ENCODE measurements at regions not wholly inside any gene's neighbourhood (a gene's known extent, or its start where the extent isn't known, plus 50 kb on each side); places are given as distances from the start of the nearest gene placed in this dataset.
"Not testable (repeated sequence)": the region's sequence is repeated elsewhere in the genome, so short reads cannot be mapped to it uniquely, and the experiment has no call there.

DNA sequence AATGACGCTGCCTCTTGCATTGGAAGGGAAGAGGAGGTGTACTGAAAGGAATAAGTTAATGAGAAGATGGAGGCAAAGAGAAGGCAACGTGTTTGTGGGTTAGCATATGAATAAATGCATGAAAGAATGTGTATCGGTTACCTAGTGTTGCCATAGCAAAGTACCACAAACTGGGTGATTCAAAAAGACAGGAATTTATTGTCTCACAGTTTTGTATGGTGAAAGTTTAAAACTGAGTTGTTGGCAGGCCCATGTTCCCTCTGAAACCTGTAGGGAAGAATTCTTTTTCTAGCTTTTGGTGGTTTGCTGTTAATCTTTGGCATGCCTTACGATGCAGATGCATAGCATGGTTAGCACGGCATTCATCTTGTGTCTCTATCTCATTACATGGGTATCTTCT is 729.9 kb downstream of the MECOM start:
- Histone ChIP-seq H3K27me3 (ENCODE audit: control insufficient read depth in 1 of 2, insufficient read depth in 2 of 2, low read length in 2 of 2) (no peaks in the 10 kb centered on the region; a peak in 1 of 5 replicates), H3K4me2 (ENCODE audit: low read depth, low read length) (no peak overlapping the region), H3K36me3 (replicated peaks in 1 of 2; ENCODE audit: control insufficient read depth in 1 of 2, insufficient read depth in 2 of 2, low read length in 2 of 2) (no peaks in the 10 kb centered on the region), H3K4me3 (replicated peaks in 1 of 3; ENCODE audit: insufficient read depth in 1 of 3, low read depth in 2 of 3, low read length in 3 of 3) (no peak overlapping the region), H3K27ac (ENCODE audit: extremely low read length, insufficient read depth, low read length) (no peak overlapping the region), H4K20me1 (ENCODE audit: insufficient read depth, low read length) (no peaks in the 10 kb centered on the region), H3K4me1 (ENCODE audit: insufficient read depth, low read length) (no peaks in the 10 kb centered on the region), H3K9me3 (ENCODE audit: low read length) (no peaks in the 10 kb centered on the region), H3K79me2 (ENCODE audit: insufficient read depth, low read length) (no peaks in the 10 kb centered on the region), H3K9ac (ENCODE audit: insufficient read depth, low read depth, low read length) (no peak overlapping the region), H2AFZ (ENCODE audit: low read length) (no peak overlapping the region)
- 4% methylated on average over 5 of the region's 5 CpGs for WGBS (ENCODE audit: low lambda C conversion rate)
- ATAC-seq = no peak
- FAIRE-seq = no peak
- intact Hi-C loops (cut with micrococcal nuclease; ENCODE audit: unreplicated experiment) = no loop called here
- CTCF ChIA-PET (ENCODE audit: low intra/inter-chr PET ratio, low total read pairs) = no interaction called here
- in situ Hi-C loops (cut with HindIII; ENCODE audit: extremely low pct_ligation_motif_present, low pct_unique_long_range_greater_than_20kb) = no loop called here
- TF ChIP-seq SP4 (CRISPR knock-in tag; IDR thresholded peaks at IDR 0.05) (no peak), CCDC6 (CRISPR knock-in tag; IDR thresholded peaks at IDR 0.05) (no peak), CREBL2 (CRISPR knock-in tag; IDR thresholded peaks at IDR 0.05; ENCODE audit: borderline replicate concordance) (no peak), CREB1 (IDR thresholded peaks at IDR 0.05) (no peak), CREB1 (CRISPR knock-in tag; IDR thresholded peaks at IDR 0.05) (no peak), ZSCAN20 (CRISPR knock-in tag; IDR thresholded peaks at IDR 0.05; ENCODE audit: borderline replicate concordance) (no peak), ZNF577 (CRISPR knock-in tag; IDR thresholded peaks at IDR 0.05; ENCODE audit: borderline replicate concordance, low read depth) (no peak), GMEB1 (CRISPR knock-in tag; IDR thresholded peaks at IDR 0.05; ENCODE audit: borderline replicate concordance) (no peak)
- TF ChIP-seq, protein P1, sequence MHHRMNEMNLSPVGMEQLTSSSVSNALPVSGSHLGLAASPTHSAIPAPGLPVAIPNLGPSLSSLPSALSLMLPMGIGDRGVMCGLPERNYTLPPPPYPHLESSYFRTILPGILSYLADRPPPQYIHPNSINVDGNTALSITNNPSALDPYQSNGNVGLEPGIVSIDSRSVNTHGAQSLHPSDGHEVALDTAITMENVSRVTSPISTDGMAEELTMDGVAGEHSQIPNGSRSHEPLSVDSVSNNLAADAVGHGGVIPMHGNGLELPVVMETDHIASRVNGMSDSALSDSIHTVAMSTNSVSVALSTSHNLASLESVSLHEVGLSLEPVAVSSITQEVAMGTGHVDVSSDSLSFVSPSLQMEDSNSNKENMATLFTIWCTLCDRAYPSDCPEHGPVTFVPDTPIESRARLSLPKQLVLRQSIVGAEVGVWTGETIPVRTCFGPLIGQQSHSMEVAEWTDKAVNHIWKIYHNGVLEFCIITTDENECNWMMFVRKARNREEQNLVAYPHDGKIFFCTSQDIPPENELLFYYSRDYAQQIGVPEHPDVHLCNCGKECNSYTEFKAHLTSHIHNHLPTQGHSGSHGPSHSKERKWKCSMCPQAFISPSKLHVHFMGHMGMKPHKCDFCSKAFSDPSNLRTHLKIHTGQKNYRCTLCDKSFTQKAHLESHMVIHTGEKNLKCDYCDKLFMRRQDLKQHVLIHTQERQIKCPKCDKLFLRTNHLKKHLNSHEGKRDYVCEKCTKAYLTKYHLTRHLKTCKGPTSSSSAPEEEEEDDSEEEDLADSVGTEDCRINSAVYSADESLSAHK (CRISPR knock-in tag; IDR thresholded peaks at IDR 0.05; ENCODE audit: borderline replicate concordance) = no peak
- TF ChIP-seq, protein P2, sequence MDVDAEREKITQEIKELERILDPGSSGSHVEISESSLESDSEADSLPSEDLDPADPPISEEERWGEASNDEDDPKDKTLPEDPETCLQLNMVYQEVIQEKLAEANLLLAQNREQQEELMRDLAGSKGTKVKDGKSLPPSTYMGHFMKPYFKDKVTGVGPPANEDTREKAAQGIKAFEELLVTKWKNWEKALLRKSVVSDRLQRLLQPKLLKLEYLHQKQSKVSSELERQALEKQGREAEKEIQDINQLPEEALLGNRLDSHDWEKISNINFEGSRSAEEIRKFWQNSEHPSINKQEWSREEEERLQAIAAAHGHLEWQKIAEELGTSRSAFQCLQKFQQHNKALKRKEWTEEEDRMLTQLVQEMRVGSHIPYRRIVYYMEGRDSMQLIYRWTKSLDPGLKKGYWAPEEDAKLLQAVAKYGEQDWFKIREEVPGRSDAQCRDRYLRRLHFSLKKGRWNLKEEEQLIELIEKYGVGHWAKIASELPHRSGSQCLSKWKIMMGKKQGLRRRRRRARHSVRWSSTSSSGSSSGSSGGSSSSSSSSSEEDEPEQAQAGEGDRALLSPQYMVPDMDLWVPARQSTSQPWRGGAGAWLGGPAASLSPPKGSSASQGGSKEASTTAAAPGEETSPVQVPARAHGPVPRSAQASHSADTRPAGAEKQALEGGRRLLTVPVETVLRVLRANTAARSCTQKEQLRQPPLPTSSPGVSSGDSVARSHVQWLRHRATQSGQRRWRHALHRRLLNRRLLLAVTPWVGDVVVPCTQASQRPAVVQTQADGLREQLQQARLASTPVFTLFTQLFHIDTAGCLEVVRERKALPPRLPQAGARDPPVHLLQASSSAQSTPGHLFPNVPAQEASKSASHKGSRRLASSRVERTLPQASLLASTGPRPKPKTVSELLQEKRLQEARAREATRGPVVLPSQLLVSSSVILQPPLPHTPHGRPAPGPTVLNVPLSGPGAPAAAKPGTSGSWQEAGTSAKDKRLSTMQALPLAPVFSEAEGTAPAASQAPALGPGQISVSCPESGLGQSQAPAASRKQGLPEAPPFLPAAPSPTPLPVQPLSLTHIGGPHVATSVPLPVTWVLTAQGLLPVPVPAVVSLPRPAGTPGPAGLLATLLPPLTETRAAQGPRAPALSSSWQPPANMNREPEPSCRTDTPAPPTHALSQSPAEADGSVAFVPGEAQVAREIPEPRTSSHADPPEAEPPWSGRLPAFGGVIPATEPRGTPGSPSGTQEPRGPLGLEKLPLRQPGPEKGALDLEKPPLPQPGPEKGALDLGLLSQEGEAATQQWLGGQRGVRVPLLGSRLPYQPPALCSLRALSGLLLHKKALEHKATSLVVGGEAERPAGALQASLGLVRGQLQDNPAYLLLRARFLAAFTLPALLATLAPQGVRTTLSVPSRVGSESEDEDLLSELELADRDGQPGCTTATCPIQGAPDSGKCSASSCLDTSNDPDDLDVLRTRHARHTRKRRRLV (CRISPR knock-in tag; IDR thresholded peaks at IDR 0.05) = no peak
- no TSS peak for BruUV-seq (replicated peaks)
- DNase-seq (ENCODE audit: low spot score) = no peak
- POLR2A ChIA-PET = no interaction called here

- 0% methylated on average over 1 of the region's 3 CpGs for WGBS (ENCODE audit: low lambda C conversion rate)
- in situ Hi-C loops (cut with HindIII; ENCODE audit: extremely low pct_ligation_motif_present, low pct_unique_long_range_greater_than_20kb); H3K4me1 ChIP-seq (ENCODE audit: insufficient read depth, low read length); H3K36me3 ChIP-seq (replicated peaks in 1 of 2; ENCODE audit: control insufficient read depth in 1 of 2, insufficient read depth in 2 of 2, low read length in 2 of 2); H3K4me2 ChIP-seq (ENCODE audit: low read depth, low read length); BruUV-seq (replicated peaks); H3K4me3 ChIP-seq (replicated peaks in 1 of 3; ENCODE audit: insufficient read depth in 1 of 3, low read depth in 2 of 3, low read length in 3 of 3); H3K79me2 ChIP-seq (ENCODE audit: insufficient read depth, low read length); ATAC-seq; H2AFZ ChIP-seq (ENCODE audit: low read length); intact Hi-C loops (cut with micrococcal nuclease; ENCODE audit: unreplicated experiment); H3K9ac ChIP-seq (ENCODE audit: insufficient read depth, low read depth, low read length); POLR2A ChIA-PET; FAIRE-seq; DNase-seq (ENCODE audit: low spot score); H3K27me3 ChIP-seq (ENCODE audit: control insufficient read depth in 1 of 2, insufficient read depth in 2 of 2, low read length in 2 of 2); H3K9me3 ChIP-seq (ENCODE audit: low read length); H3K27ac ChIP-seq (ENCODE audit: extremely low read length, insufficient read depth, low read length); H4K20me1 ChIP-seq (ENCODE audit: insufficient read depth, low read length); CTCF ChIA-PET (ENCODE audit: low intra/inter-chr PET ratio, low total read pairs): not testable (repeated sequence)
Measured at GRCh38 chr3:168929997-168930396, 733.5 kb downstream of the MECOM start.
